Skeletal muscle satellite cell (primary cell): ENCODE measurements at regions not wholly inside any gene's neighbourhood (a gene's known extent, or its start where the extent isn't known, plus 50 kb on each side); places are given as distances from the start of the nearest gene placed in this dataset.

Source experiments
- H3K27me3 ChIP-seq: 2 replicates; pipeline ENCODE4 v1.7.0; 2013; ENCODE audit warnings: low read length; ENCODE audit not compliant: control insufficient read depth, insufficient read depth
- H3K36me3 ChIP-seq: 2 replicates; pipeline ENCODE4 v1.7.0; 2013; ENCODE audit warnings: mild to moderate bottlenecking, control low read depth, low read length; ENCODE audit not compliant: insufficient read depth
- H3K4me1 ChIP-seq: 2 replicates; pipeline ENCODE4 v1.7.0; 2013; ENCODE audit warnings: low read length; ENCODE audit not compliant: control insufficient read depth, insufficient read depth
- H3K4me2 ChIP-seq: 2 replicates; pipeline ENCODE4 v1.7.0; 2013; ENCODE audit warnings: mild to moderate bottlenecking, low read length
- H3K4me3 ChIP-seq: 2 replicates; pipeline ENCODE4 v1.7.0; 2013; ENCODE audit warnings: low read length
- H3K9ac ChIP-seq: 2 replicates; pipeline ENCODE4 v1.7.0; 2013; ENCODE audit warnings: mild to moderate bottlenecking, low read depth, low read length, moderate library complexity
- H3K9me3 ChIP-seq: replicated peaks from 2 replicates; pipeline ENCODE4 v1.7.0; 2013; ENCODE audit warnings: mild to moderate bottlenecking, control low read depth, low read length

DNA sequence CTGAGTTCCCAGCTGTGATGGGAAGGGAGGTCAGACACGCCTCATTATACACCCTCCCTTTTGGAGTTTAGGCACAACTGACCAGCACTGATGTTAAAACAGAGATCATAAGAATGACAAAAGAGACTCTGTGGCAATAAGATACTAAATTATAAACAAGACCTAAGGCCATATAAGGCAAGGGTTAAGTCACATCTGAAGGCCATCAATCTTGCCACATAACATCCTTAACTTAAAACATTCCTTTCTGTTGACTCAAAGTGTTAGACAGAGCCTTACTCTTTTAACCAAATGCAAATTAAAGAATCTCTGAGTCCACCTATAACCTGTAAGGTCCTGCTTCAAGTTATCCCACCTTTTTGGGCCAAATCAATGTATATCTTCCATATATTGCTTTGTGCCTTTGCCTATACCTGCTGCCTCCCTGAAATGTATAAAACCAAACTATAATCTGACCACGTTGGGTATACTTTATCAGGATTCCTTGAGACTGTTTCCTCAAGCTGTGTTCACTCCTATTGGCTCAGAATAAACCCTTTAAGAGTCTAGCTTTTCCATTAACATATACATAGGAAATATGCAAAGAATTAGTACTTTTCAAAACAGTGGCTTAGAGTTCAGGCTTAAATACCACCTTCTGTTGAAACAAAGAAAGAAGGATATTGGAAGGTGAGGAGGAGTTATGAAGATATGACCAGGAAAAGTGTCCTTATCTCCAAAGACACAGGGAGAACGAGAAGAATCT is 214.4 kb upstream of the PPP1R2C start:
- Histone ChIP-seq H3K27me3 (no peaks in the 10 kb centered on the region), H3K9ac (no peak overlapping the region), H3K9me3 (no peaks in the 10 kb centered on the region), H3K4me1 (no peaks in the 10 kb centered on the region), H3K36me3 (no peaks in the 10 kb centered on the region), H3K4me2 (no peak overlapping the region), H3K4me3 (no peak overlapping the region)

DNA sequence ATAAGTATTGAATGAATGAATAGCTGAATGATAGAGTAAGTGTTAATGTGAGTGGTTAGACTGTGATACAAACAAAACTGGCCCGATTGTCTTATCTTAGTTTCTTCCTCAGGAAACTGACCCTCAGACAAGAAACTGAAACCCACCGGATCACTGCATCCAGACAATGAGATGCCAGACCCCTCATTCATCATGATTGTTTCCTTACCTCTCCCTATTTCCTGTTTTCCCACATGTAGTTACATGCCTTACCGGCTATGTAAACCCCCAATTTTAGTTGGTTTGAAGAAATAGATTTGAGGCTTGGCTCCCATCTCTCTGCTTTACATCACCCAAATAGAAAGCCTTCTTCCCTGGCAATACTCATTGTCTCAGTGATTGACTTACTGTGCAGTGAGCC is 218.9 kb upstream of the PPP1R2C start:
- H3K36me3 ChIP-seq = no peaks in the 10 kb centered on the region
- H3K9me3 ChIP-seq = no peaks in the 10 kb centered on the region
- no peaks in the 10 kb centered on the region for H3K27me3 ChIP-seq
- H3K4me1 ChIP-seq = no peaks in the 10 kb centered on the region
- no peak overlapping the region for H3K4me2 ChIP-seq
- H3K4me3 ChIP-seq = no peak overlapping the region
- H3K9ac ChIP-seq = no peak overlapping the region

DNA sequence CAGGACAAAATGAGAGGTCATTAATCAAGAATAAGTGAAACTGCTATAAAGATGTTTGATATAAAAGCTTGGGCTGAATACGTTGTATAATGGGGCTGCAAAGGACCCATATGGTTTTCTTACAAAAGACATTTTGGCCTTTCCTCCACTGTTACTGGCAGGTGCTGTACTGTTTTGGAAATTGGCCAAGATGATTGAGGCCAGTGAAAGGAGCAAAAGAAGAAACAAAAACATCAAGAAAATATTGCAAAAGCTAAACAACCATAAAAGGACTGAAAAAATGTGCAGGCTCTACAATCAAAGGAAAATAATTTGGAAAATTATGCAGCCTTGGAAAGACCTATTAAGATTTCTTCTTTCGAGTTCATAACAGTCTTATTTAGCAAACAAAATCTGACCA is 222.2 kb upstream of the PPP1R2C start:
- Histone ChIP-seq H3K9ac (no peak overlapping the region), H3K4me2 (no peak overlapping the region), H3K4me3 (no peak overlapping the region), H3K36me3 (no peaks in the 10 kb centered on the region), H3K9me3 (no peaks in the 10 kb centered on the region), H3K4me1 (no peaks in the 10 kb centered on the region), H3K27me3 (no peaks in the 10 kb centered on the region)

DNA sequence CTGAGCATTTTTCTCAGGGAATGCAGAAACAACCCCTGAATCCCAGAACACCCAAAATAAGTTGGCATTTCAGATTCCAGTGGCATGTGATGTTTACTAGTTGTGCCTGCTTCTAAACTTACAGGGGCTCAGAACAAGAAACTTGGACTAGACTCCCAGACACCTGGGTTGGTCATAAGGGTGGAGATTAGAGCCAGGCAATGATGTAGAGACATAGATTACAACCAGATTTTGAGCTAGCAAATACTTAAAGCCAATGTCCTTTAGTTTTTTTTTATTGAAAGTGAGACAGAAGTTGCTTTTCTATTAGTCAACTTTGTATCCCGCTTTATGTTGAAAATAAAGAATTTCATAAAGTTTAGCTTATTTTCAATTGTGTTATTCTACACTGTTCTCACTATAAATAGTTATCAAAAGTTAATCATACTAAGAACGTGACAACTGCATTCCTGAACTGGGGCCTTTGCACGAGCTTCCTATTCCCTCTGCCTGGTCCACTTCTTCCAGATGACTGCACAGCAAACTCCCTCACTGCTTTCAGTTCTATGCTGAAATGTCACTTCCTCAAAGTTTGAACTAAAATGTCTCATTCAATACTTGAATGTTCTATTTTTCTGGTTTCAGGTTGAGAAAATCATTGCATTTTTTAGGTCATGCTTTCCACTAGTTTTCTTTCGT is 224.7 kb upstream of the PPP1R2C start:
- Histone ChIP-seq H3K9me3 (no peaks in the 10 kb centered on the region), H3K4me1 (no peaks in the 10 kb centered on the region), H3K4me3 (no peak overlapping the region), H3K27me3 (no peaks in the 10 kb centered on the region), H3K4me2 (no peak overlapping the region), H3K9ac (no peak overlapping the region), H3K36me3 (no peaks in the 10 kb centered on the region)

DNA sequence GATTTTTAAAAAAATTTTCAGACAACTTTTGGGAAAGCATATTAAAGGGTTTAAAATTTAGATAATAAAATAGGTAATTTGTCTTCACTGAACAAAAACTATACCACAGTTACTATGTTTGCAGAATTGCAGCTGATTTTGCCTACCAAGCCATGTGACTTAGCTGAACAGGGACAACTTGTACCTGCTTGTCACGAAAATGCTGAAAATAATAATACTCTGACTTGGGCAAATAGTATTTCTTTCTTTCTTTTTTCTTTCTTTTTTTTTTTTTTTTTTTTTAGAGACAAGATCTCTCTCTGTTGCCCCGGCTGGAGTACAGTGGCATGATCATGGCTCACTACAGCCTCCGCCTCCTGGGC is 225.2 kb upstream of the PPP1R2C start:
- Histone ChIP-seq H3K4me2 (no peak overlapping the region), H3K4me1 (no peaks in the 10 kb centered on the region), H3K9ac (no peak overlapping the region), H3K27me3 (no peaks in the 10 kb centered on the region), H3K36me3 (no peaks in the 10 kb centered on the region), H3K9me3 (no peaks in the 10 kb centered on the region), H3K4me3 (no peak overlapping the region)

DNA sequence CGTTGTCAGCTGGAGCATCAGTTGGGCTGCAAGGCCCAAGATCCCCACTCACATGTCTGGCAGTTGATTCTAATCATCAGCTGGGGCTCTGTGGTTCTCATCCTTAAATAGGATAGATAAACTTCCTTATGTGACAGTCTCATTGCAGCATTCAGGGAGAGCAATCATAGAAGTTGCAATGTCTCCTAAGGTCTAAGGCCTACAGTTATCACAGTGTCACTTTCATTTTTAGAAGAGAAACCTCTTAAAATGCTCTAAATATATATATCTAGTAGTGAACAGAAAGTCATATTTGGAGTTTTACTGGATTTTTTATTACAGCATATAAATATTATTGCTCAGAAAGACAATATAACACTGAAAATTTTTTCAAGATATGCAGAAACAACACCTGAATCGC is 226.0 kb upstream of the PPP1R2C start:
- Histone ChIP-seq H3K9me3 (no peaks in the 10 kb centered on the region), H3K9ac (no peak overlapping the region), H3K27me3 (no peaks in the 10 kb centered on the region), H3K4me3 (no peak overlapping the region), H3K36me3 (no peaks in the 10 kb centered on the region), H3K4me2 (no peak overlapping the region), H3K4me1 (no peaks in the 10 kb centered on the region)

DNA sequence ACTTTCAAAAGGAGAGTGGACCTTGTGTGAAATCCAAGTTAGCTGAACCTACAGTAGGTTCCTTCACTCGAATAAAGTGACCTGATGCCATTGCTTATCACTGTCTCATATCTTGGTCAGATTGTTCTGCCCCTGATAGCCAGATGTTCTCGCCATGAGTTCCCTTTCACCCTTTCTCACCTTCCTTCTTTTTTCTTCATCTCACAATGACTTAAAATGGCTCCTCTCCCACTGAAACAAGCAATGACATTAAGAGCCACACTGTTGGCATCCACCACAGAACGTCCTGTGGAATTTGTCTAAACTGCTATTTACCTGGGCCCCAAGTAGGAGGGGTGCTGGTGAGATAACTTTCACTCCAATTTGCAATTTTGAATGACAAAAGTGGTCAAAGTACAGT is 227.6 kb upstream of the PPP1R2C start:
- H3K9ac ChIP-seq = no peak overlapping the region
- H3K36me3 ChIP-seq = no peaks in the 10 kb centered on the region
- no peaks in the 10 kb centered on the region for H3K9me3 ChIP-seq
- no peaks in the 10 kb centered on the region for H3K4me1 ChIP-seq
- H3K4me2 ChIP-seq = no peak overlapping the region
- H3K4me3 ChIP-seq = no peak overlapping the region
- H3K27me3 ChIP-seq = no peaks in the 10 kb centered on the region

DNA sequence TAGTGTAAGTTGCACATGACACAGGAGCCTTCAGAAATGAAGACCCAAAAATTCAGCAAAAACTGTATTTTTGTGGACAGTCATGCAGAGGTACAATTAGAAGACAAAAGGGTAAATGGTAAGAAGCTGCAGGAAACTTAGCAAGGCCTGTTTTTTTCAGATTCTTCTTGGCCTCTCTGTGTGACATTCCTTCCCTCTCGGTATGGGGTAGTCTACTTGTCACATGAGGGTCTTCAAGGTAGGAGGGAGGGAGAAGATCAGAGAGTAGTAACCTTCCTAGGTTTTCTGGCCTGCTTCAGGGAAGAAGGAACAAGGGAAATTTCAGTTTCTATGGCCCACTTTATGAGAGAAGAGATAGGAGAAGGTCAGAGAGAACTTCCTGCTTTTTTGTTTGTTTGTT is 230.4 kb upstream of the PPP1R2C start:
- no peaks in the 10 kb centered on the region for H3K4me1 ChIP-seq
- H3K27me3 ChIP-seq = no peaks in the 10 kb centered on the region
- H3K4me3 ChIP-seq = no peak overlapping the region
- no peaks in the 10 kb centered on the region for H3K36me3 ChIP-seq
- H3K4me2 ChIP-seq = no peak overlapping the region
- no peak overlapping the region for H3K9ac ChIP-seq
- H3K9me3 ChIP-seq = no peaks in the 10 kb centered on the region

DNA sequence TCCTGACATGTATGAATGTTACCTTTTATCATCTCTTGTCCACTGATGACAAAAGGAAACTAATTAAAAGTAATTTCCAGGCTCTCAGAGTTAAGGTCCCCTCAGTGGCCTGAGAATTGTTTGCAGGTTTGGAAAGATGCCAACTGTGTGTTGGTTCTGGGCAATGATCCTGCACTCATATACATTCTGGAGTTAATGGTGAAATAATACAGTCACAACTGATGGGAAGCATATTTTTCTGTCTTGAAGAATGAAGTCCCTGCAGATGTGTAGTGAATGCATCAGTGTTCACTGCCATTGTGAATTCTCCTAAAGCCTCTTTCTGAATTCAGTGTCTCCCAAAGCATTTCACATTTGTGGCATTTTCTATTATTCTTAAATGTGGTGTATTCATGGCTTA is 238.1 kb upstream of the PPP1R2C start:
- H3K9me3 ChIP-seq = no peaks in the 10 kb centered on the region
- H3K27me3 ChIP-seq = no peaks in the 10 kb centered on the region
- H3K9ac ChIP-seq = no peak overlapping the region
- H3K4me2 ChIP-seq = no peak overlapping the region
- H3K36me3 ChIP-seq = no peaks in the 10 kb centered on the region
- no peak overlapping the region for H3K4me3 ChIP-seq
- no peaks in the 10 kb centered on the region for H3K4me1 ChIP-seq

DNA sequence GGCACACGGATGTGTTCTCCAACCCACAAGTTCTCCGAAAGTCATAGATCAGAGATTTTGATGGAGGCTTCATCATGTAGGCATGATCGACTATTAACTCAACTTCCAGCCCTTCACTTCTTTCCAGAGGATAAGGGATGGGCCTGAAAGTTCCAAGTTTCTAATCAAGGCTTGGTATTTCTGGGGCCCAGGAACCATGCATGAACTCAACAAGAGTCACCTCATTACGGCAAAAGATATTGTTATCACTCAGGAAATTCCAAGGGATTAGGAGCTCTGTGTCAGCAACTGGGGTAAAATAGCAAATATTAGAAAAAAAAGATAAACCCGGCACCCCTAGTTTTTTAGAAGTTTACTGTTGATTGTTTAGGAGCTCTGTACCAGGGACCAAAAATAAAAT is 240.1 kb upstream of the PPP1R2C start:
- no peaks in the 10 kb centered on the region for H3K36me3 ChIP-seq
- no peak overlapping the region for H3K4me3 ChIP-seq
- H3K4me2 ChIP-seq = no peak overlapping the region
- no peaks in the 10 kb centered on the region for H3K27me3 ChIP-seq
- H3K9ac ChIP-seq = no peak overlapping the region
- H3K4me1 ChIP-seq = no peaks in the 10 kb centered on the region
- no peaks in the 10 kb centered on the region for H3K9me3 ChIP-seq

DNA sequence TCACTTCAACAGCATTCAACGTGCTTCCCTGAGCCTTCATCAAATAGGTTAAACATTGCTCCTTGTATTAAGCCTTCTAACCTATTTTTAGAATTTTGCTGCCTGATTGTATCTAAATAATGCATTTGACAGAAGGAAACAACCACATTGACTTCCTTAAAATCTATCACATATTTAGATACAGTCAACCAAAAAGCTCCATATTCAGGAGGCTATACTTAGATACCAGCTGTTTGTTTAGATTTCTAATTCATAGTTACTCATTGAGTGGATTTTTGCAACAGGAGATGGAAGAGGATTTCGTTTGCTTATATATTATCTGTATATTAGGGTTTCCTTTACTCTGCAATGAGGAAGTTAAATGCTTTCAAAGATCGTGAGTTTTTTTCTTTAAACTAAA is 241.1 kb upstream of the PPP1R2C start:
- Histone ChIP-seq H3K36me3 (no peaks in the 10 kb centered on the region), H3K4me3 (no peak overlapping the region), H3K4me1 (no peaks in the 10 kb centered on the region), H3K9ac (no peak overlapping the region), H3K27me3 (no peaks in the 10 kb centered on the region), H3K9me3 (no peaks in the 10 kb centered on the region), H3K4me2 (no peak overlapping the region)

DNA sequence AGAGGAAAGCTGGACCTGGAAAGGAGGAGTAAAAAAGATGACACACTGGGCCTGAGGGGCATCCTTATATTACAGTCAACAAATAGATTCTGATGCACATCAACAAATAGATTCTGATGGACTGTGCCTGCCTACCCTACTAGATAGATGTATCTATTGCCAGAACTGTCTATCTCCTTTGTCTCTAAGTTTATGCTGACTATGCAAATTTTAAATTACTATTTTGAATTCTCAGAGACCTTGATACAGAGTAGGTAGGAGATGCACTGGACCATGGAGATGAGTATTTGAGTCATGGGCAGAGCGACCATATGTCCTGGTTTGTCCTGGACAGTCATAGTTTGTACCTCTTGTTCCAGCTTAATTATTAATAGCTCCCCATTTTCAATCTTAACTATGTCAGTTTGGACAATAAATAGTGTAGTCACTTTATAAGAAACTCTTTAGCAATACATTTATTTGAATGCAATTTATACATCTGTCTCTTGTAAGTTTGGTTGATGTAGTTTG is 247.9 kb upstream of the PPP1R2C start:
- no peak overlapping the region for H3K4me2 ChIP-seq
- H3K27me3 ChIP-seq = no peaks in the 10 kb centered on the region
- H3K4me3 ChIP-seq = no peak overlapping the region
- H3K9ac ChIP-seq = no peak overlapping the region
- no peaks in the 10 kb centered on the region for H3K9me3 ChIP-seq
- no peaks in the 10 kb centered on the region for H3K36me3 ChIP-seq
- H3K4me1 ChIP-seq = no peaks in the 10 kb centered on the region
